Pancreas (tissue), 10 donors: ENCODE measurements at regions not wholly inside any gene's neighbourhood (a gene's known extent, or its start where the extent isn't known, plus 50 kb on each side); places are given as distances from the start of the nearest gene placed in this dataset.

Experiments used
- ATAC-seq, 4 donors: fragments of 200-7000 bp; cut with Tn5 transposase; one replicate each; pipeline versions ENCODE4 v1.8.0 to v1.9.1; 2020; ENCODE audit warnings: mild to moderate bottlenecking in 4 of 4, moderate library complexity in 4 of 4
- DNase-seq, 6 donors: peaks; one replicate each; pipeline ENCODE4 v3.0.0-alpha.2; 2020
- FAIRE-seq: peaks from 2 replicates; lab custom pipeline; 2012; peaks lifted over from hg19 to GRCh38; lab: Jason Lieb, UNC
- H3K27ac ChIP-seq, 4 donors: fragments of 200-600 bp; sonication (generic); 1 replicate in 3 of 4; 2 replicates in 1 of 4; pipeline versions ENCODE4 v1.5.0 to v1.8.0; 2020
- H3K27me3 ChIP-seq, 4 donors: fragments of 200-600 bp; one replicate each; pipeline ENCODE4 v1.8.0; 2021
- H3K36me3 ChIP-seq, 3 donors: fragments of 200-600 bp; sonication (generic) in 1 of 3; one replicate each; pipeline versions ENCODE4 v1.5.0 to v1.8.0; 2020 to 2021
- H3K4me1 ChIP-seq, 3 donors: fragments of 200-600 bp; one replicate each; pipeline ENCODE4 v1.8.0; 2021
- H3K4me3 ChIP-seq, 4 donors: fragments of 200-600 bp; sonication (generic) in 2 of 4; one replicate each; pipeline versions ENCODE4 v1.5.0 to v1.8.0; 2020 to 2021
- H3K9me3 ChIP-seq, 4 donors: fragments of 200-600 bp; one replicate each; pipeline ENCODE4 v1.8.0; 2021
- CTCF ChIP-seq, 4 donors: fragments of 200-600 bp; sonication (generic) in 3 of 4; IDR thresholded peaks; one replicate each; pipeline versions ENCODE4 v1.5.0 to v1.8.0; 2021; ENCODE audit warnings: antibody characterized with exemption in 4 of 4
- WGBS, 2 donors: extraction: QIAGEN DNeasy Blood & Tissue Kit; methylation state at CpG; one replicate each; pipeline ENCODE4 v1.1.7; 2013; 5-methylcytosine and 5-hydroxymethylcytosine counted together
- intact Hi-C, 3 donors: fragments of 100-400 bp; cut with DNase I; formaldehyde crosslinking; loops; one replicate each; pipeline versions ENCODE4 v1.11.1 to v1.14.2; 2022
- donor health status: healthy with polysubstance abuse.
- donor health status: DM: no; HTN: no; CAD: no; lungs with moderate emphysema.
- donor health status: DM: no; HTN: no; CAD: no.
- donor health status: control.
- donor health status: control.
- donor health status: Bipolar disorder and iron deficiency.
- donor health status: DM: yes; HTN: yes; CAD: no.
- donor health status: DM: no; HTN: no; CAD: no.
- donor health status: DM: no; HTN: no; CAD: no.
- donor health status: DM: yes; HTN: yes; CAD: no.

GRCh38 chr1:4108758-4109627, 208.9 kb upstream of the C1orf174 start:
- ATAC-seq (peak in 1 of 4 donors; percentile 37), DNase-seq (peak in 1 of 6 donors; percentile 54), FAIRE-seq (no peak)
- H3K9me3 ChIP-seq = no peaks in the 10 kb centered on the region
- H3K27me3 ChIP-seq = no peaks in the 10 kb centered on the region
- 65 to 73% methylated on average over 29 of the region's 29 CpGs for WGBS, 2 donors
- no peaks in the 10 kb centered on the region for H3K36me3 ChIP-seq
- H3K27ac ChIP-seq = no peak overlapping the region
- H3K4me3 ChIP-seq = no peak overlapping the region
- no peak for TF ChIP-seq CTCF (IDR thresholded peaks at IDR 0.05)
- intact Hi-C loops = no loop called here
- H3K4me1 ChIP-seq = no peaks in the 10 kb centered on the region

DNA sequence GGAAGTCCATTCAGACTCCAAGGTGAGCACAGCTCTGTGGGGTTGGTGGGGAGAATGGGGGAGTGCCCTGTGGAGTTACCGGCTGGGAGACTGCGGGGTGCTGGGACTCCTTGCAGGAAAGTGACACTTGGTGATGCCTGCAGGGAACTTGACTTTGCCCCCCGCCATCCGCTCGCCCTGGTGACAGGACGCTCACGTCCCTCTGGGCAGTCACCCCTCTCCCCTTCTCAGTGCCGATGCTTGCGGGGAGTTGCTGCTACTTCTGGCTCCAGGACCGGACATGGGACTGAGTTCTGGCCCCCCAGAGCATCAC, 209.5 kb upstream of the C1orf174 start:
- FAIRE-seq = no peak
- DNase-seq = peak in 1 of 6 donors; percentile 35
- Histone ChIP-seq H3K9me3 (no peaks in the 10 kb centered on the region), H3K4me1 (no peaks in the 10 kb centered on the region), H3K27ac (no peak overlapping the region), H3K4me3 (no peak overlapping the region), H3K36me3 (no peaks in the 10 kb centered on the region), H3K27me3 (no peaks in the 10 kb centered on the region)
- intact Hi-C loops = no loop called here
- no peak for TF ChIP-seq CTCF (IDR thresholded peaks at IDR 0.05)
- 77 to 92% methylated on average over 10 of the region's 10 CpGs for WGBS, 2 donors
- no peak for ATAC-seq

DNA sequence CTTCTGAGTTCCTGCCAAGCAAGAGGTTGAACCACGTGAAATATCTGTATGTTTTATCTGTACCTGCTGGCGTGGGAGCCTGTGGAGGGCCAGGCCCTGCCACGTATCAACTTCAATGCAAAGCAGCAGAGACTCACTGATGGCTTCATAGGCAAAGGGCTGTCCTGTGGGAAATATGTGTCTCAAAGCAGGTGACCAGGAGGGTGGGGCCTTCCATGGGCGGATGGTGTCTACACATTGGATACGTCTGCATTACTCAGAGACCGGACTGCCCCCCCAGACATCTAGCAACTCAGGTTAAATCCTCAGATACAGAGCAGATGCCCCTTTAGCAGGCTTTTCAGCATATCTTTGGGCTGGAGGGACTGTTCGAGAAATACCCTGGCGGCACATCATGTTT, 210.8 kb upstream of the C1orf174 start:
- no peak for FAIRE-seq
- intact Hi-C loops = no loop called here
- H3K4me1 ChIP-seq = no peaks in the 10 kb centered on the region
- peak in 1 of 6 donors; percentile 26 for DNase-seq
- WGBS, 2 donors = 39 to 47% methylated on average over 8 of the region's 8 CpGs
- TF ChIP-seq CTCF (IDR thresholded peaks at IDR 0.05) = no peak
- no peaks in the 10 kb centered on the region for H3K9me3 ChIP-seq
- H3K27me3 ChIP-seq = no peaks in the 10 kb centered on the region
- H3K4me3 ChIP-seq = no peak overlapping the region
- ATAC-seq = no peak
- H3K36me3 ChIP-seq = no peaks in the 10 kb centered on the region
- H3K27ac ChIP-seq = no peak overlapping the region

GRCh38 chr1:4113897-4114296, 213.8 kb upstream of the C1orf174 start:
- Histone ChIP-seq H3K9me3 (no peaks in the 10 kb centered on the region), H3K27me3 (no peaks in the 10 kb centered on the region), H3K27ac (no peak overlapping the region), H3K36me3 (no peaks in the 10 kb centered on the region), H3K4me3 (no peak overlapping the region), H3K4me1 (no peaks in the 10 kb centered on the region)
- no peak for DNase-seq
- 65 to 74% methylated on average over 2 of the region's 2 CpGs for WGBS, 2 donors
- FAIRE-seq = no peak
- ATAC-seq = no peak
- intact Hi-C loops = no loop called here
- TF ChIP-seq CTCF (IDR thresholded peaks at IDR 0.05) = no peak

- WGBS, 2 donors = 65 to 70% methylated on average over 18 of the region's 18 CpGs
- no peak overlapping the region for H3K27ac ChIP-seq
- H3K4me1 ChIP-seq = no peaks in the 10 kb centered on the region
- ATAC-seq (no peak), FAIRE-seq (no peak), DNase-seq (peak in 1 of 6 donors; percentile 21)
- H3K27me3 ChIP-seq = no peaks in the 10 kb centered on the region
- no peaks in the 10 kb centered on the region for H3K36me3 ChIP-seq
- no peaks in the 10 kb centered on the region for H3K9me3 ChIP-seq
- TF ChIP-seq CTCF (IDR thresholded peaks at IDR 0.05) = no peak
- no peak overlapping the region for H3K4me3 ChIP-seq
- intact Hi-C loops = no loop called here
These were observed 215.3 kb upstream of the C1orf174 start for GRCh38 chr1:4115191-4115900.
